ENCODE measurements at regions not wholly inside any gene's neighbourhood (a gene's known extent, or its start where the extent isn't known, plus 50 kb on each side); places are given as distances from the start of the nearest gene placed in this dataset.

DNA sequence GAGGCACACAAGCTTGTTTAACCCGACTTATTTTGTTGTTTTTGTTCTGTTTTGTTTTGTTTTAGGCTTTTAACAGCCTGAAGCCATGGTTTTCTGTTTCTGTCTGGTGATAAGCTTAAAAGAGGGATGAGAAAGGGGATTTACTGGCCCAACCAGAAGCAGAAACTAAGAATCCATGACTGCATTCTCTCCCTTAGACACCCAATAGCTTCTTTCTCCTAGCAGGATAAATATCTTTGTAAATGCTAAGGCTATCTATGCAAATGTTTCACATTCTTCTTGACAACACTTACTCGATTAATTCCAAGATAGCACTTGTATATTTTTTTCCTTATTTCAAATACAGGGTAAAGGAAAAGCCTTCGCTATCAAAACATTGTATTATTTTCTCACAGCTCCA is 53.7 kb upstream of the SMAD1 start:
- DNase-seq (ENCODE audit: low read depth in 1 of 2, low spot score in 1 of 2) = no peak

DNA sequence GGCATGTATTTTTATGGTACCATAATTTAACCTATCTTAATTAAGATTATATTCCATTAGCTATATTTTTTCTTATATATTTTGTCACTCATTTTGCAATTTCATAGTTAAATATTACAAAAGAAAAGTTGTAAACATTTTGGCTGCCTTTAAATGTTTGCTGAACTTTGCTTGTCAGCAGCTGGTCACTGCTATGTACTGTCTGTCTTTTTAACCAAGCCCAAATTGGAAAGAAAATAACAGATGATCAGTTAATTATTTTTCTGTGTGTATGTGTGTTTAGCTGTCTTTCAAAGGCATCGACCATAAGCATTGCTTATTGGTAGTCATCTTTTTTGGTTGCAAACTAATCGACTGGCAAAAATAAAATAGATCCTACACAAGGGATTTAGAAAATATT is 54.4 kb upstream of the SMAD1 start:
- DNase-seq (ENCODE audit: low read depth in 1 of 2, low spot score in 1 of 2) = no peak

DNA sequence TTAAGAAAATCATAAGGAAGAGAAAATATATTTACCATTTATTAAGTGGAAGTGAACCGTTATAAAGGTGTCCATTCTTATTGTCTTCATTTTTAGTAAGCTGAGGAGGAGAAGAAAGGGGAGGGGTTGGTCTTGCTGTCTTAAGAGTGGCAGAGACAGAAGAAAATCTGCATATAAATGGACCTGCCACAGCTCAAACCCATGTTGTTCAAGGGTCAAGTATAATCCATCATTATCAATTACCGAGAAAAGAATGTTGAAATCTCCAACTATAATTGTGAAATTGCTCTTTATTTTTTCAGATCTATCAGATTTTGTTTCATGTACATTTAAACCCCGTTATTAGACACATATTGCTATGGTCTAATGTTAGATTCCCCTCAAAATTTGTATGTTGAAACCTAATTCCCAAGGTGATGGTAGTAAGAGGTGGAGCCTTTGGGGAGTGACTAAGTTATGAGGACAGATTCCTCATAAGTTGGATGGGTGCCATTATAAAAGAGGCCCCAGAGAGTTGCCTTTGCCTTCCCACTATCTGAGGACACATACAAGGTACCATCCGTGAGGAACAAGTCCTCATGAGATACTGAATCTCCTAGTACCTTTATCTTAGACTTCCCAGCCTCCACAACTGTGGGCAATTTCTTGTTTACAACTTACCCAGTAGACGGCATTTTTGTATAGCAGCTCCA is 58.5 kb upstream of the SMAD1 start:
- DNase-seq (ENCODE audit: low read depth in 1 of 2, low spot score in 1 of 2) = no peak

DNA sequence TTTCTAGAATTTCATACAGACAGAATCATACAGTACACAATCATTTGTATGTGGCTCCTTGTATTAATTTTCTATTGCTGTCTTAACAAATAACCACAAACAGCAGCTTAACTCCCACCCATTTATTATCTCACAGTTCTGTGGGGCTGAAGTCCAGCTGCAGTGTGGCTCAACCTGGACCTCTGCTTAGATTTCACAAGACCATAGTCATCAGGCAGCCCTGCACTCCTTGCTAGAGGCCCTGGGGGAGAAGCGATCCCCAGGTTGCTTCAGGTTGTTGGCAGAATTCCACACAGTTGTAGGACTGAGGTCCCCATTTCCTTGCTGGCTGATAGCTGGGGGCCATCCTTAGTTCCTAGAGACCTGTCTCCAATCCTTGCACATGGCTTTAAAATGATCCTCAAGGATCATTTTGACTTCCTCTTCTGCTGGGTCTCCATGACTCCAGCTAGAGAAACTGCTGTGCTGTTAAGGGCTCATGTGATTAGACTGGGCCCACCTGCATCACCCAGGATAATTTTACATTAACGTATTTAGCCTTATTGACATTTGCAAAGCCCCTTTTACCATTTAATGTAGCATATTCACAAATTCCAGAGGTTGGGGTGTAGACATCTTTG is 60.9 kb upstream of the SMAD1 start:
- no peak for DNase-seq (ENCODE audit: low read depth in 1 of 2, low spot score in 1 of 2)

DNA sequence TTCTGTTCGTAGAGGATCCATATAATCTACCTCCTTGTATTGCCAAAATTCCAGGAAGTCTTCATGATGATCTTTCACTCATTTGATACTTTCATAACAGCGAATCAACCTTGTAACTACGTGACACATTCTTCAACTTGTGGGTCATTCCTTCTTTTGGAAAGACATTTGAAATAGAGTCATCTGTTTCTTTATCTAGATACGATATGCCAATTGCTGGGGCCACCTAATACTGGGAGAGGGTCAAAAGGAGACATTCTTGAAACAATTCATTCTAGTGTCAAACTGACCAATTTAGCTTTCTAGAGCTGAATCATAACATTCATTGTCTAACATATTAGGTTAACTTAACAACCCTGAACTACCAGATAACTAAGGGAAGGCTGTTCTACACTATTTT is 62.9 kb upstream of the SMAD1 start:
- no peak for DNase-seq (ENCODE audit: low read depth in 1 of 2, low spot score in 1 of 2)

DNA sequence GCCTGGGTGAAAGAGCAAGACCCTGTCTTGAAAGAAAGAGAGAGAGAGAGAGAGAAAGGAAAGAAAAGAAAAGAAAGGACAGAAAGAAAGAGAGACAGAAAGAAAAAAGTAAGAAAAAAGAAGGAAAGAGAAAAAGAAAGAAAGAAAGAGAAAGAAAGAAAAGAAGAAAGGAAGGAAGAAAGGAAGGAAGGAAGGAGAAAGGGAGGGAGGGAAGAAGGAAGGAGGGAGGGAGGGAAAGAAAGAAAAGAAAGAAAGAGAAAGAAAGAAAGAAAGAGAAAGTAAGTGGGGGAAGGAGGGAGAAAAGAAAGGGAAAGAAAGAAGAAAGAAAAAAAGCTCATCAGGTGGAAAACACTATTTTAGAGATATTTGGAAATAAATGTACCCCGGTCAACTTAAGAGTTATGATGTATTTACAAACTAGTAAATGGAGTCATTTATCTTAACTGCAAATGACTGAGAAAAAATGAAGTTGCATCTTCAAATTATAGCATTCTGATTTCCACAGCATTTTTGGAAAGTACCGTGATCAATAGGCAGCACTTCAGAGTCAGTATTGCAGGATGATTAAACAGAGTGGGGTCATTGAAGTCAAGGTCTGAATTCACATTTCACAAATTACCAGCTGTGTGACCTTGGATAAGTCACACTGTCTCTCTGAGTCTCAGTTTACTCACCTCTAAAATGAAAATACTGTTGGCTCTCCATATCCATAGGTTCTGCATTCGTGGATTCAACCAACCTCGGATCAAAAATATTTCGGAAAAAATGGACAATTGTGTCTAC is 64.1 kb upstream of the SMAD1 start:
- DNase-seq (ENCODE audit: low read depth in 1 of 2, low spot score in 1 of 2) = no peak

DNA sequence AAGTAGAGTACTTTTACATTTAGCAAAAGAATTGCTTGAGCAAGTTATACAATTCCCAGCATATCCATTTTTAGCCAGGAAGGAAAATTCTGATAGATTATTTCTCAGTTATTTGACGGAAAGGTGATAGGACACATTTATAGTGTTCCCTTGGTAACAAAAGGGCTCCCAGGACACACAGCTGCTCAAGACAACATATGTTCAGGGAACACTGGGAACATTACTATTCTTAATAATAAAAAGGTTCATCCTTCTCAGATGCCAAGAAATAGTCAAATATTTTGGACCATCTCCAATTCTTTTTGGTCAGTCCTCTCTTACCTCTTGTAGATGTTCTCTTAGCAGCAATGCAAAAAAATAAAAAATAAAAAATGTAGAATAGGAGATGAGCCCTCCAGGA is 66.8 kb upstream of the SMAD1 start:
- no peak for DNase-seq (ENCODE audit: low read depth in 1 of 2, low spot score in 1 of 2)

DNA sequence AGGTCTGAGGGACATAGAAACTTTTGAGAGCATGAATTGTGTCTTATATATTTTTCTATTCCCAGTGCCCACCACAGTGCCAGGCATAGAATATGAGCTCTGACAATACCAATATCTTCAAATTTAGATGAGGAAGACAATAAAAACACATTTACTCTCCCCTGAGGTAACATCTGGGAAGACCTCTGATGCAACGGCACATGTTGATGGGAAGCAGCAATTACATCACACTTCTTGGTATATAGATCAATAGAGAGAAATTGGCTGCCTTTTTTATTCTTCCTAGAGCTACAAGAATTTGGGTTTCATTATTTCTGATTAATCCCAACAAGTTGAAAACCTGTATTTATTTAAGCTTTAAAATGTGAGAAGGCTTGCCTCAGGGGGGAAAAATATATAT is 67.4 kb upstream of the SMAD1 start:
- DNase-seq (ENCODE audit: low read depth in 1 of 2, low spot score in 1 of 2) = no peak

DNA sequence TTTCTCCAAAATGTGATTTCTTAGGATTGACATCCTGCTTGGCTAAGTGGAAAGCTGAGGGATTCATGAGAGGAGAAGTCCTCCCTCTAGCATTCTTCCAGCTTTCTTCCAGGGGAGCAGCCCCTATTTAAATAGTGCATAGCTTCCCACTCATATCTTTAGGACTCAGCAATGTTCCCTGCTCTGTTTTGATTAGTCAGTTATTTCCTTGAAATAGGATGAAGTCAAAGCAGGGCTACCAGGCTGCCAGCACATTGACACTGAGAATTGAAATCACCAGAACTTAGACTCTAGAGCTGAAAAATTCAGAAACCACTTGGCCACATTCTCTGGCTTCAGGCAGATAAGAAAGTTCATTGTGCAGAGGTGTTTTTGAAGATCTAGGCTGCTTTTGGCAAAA is 74.7 kb upstream of the SMAD1 start:
- DNase-seq (ENCODE audit: low read depth in 1 of 2, low spot score in 1 of 2) = no peak

DNA sequence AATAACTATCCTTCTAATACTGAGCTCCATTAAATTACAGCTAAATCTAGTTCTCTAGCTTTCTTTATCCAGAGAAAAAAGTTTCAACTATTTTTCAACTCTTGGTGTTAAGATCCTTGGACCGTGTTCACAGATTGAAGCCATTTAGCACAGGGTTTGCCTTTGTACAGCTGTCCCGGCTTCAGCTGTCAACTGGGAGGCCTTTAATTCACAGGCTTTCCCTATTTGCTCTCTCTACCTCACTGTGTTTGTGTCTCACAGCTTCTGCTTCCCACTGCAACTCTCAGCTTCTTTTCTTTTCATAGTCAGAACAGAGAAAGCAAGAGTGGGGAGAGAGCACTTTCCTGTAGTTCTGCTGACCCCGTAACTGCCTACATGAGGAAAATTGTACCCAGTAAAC is 76.9 kb upstream of the SMAD1 start:
- no peak for DNase-seq (ENCODE audit: low read depth in 1 of 2, low spot score in 1 of 2)

DNA sequence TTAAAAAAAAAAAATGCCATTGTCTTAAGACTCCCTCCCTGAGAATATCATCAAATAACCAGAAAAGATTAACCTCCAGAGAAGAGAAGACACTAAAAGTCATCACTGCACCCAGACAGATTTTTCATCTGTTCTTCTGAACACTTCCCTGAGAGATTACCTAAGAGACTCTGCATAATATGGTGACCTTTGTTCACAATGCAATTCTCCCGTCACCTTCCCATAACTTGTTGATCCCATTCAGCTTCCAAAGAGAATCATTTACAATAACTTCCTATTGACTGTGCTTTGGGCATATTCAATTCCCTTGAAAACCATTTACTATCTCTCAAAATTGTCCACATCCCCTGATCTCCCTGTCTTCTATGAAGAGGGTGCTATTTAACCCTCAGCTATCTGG is 85.1 kb upstream of the SMAD1 start:
- no peak for DNase-seq (ENCODE audit: low read depth in 1 of 2, low spot score in 1 of 2)

DNA sequence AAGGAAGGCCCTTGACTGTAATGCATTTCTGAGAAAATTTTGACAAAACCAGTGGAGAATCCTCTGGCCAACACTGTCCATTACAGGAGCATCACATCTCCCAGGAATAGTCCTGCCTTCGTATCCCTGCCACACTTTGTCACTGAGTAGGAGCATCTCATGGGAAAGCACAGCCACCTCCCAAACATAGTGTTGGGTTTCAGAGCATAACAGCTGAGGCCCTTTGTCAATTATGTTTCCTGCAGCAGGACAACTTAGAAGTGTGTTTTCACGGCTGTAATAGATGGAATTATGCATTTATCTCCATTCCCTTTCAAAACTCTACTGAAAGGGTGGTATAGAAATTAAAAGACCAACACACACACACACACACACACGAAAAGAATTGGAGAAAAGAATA is 91.1 kb upstream of the SMAD1 start:
- DNase-seq (ENCODE audit: low read depth in 1 of 2, low spot score in 1 of 2) = no peak

DNA sequence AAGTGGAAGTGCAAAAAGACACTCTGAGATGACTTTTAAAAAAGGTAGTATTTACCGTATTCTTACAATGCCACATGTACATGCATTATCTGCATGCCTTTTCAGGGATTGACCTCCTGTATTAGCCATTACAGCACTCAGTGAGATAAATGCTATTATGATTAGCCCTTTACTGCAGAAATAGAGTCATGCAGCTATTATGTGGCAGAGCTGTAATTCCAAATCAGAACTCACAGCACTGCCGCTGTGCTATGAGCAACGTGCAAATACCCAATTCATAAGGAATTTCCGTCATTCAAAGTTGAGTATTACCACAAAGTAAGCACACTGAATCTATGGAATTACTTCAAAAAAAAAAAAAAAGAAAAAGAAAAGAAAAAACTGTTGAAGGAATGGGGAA is 92.1 kb upstream of the SMAD1 start:
- no peak for DNase-seq (ENCODE audit: low read depth in 1 of 2, low spot score in 1 of 2)

DNA sequence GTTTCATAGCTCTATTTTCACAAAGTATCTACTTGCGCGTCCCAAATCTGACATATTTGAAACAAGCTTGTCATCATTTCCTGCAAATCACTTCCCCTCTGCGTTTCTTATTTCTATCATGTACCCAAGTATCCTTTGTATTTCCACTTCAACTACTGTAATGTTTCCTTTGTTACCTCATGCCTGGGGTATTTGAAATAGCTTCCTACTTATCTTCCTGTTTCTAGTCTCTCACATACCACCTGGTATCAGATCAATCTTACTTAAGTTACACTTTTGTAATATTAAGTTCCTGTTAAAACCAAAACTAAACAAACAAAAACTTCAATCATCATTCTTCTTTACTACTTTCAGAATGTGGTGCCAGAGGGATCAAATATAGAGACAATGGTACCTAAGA is 93.6 kb upstream of the SMAD1 start:
- no peak for DNase-seq (ENCODE audit: low read depth in 1 of 2, low spot score in 1 of 2)

DNA sequence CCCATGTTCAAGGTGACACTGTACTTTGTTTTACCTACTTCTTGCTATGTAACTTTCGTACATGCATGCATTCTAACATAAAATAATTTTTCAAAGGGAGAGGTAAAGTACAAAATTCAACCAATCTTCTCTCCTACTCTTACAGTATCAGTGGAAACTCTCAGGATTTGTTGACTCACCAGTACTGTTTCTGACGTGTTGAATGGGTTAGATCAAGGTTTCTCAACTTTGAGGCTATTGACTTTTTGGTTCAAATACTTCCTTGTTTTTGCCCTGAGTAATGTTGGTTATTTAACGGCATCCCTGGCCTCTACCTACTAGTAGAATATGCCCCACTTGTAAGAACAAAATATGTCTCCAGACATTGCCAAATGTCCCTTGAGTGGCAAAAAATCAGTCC is 94.6 kb upstream of the SMAD1 start:
- DNase-seq (ENCODE audit: low read depth in 1 of 2, low spot score in 1 of 2) = no peak

DNA sequence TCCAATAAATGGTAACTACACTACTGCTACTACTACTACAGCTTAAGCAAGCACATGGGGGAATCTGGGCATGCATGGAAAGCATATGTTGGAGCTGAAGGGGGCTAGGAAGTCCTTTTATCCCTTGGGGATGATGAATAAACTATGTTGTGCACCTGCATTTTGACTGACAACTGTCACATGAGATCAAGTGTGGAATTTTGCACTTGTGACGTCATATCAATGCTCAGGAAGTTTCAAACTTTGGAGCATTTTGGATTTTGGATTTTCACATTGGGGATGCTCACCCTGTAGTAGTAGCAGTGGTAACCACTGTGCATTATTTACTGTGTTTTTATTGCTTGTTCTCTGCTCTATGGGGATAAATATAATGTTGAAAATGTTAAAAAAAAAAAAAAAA is 100.5 kb upstream of the SMAD1 start:
- DNase-seq (ENCODE audit: low read depth in 1 of 2, low spot score in 1 of 2) = no peak

DNA sequence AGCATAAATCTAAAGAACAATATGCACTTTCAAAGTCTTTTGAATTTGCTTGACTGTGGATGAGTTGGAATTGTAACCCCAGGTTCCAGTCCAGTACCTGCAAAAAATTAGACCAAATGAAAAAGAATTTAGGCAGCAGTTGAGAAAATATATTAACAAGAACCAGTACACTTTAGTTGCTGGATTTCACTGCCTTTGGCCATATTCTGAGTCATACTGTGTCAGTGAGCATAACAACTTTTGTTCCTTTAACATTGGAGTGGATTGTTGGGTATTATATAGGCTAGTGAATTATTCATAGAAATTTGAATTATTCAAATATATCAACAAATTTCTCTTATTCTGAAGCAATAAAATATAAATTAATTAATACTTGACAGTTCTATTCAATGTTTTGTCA is 101.5 kb upstream of the SMAD1 start:
- DNase-seq (ENCODE audit: low read depth in 1 of 2, low spot score in 1 of 2) = no peak

DNA sequence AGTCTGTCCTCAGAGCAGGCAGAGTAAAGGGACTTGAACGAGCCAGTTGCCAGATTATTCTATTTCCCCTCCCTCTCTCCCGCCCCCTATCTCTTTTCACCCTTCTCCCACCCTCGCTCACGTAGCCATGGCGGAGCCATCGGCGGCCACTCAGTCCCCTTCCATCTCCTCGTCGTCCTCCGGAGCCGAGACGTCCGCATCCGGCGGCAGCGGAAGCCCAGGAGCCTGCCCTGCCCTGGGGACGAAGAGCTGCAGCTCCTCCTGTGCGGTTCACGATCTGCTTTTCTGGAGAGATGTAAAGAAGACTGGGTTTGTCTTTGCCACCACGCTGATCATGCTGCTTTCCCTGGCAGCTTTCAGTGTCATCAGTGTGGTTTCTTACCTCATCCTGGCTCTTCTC is 106.2 kb upstream of the SMAD1 start:
- DNase-seq (ENCODE audit: low read depth in 1 of 2, low spot score in 1 of 2) = no peak

DNA sequence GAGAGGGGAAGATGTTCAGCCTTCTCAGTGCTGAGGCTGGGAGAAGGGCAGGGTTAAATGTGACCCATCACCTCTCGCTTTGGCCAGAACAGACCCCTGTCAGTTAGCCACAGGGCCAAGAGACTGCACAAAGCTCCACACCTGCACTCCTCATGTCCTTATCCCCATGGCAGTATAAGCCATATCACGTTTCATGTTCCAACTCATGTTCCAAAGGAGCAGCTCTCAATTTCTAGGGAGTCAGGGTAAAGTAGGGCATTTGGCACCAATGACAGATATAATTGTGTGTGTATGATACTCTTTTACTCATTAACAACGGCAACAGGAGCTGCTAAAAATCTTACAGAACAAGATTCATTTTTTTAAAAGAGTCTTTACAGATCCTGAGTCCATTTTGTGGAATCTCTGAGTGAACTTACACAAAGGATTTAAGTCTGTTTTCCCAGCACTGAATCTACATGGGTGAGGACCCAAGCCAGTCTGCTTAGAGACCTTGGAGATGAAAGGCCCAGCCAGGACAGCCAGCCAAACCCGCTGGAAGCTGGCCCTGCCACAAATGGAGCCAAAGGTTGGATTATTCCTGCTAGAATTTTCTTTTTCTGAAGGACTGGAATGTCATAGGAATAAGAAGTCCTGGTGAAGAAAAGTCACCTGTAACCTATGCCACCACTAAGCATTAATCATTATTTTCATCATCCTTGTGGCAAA is 129.1 kb upstream of the SMAD1 start:
- DNase-seq (ENCODE audit: low read depth in 1 of 2, low spot score in 1 of 2) = no peak

DNA sequence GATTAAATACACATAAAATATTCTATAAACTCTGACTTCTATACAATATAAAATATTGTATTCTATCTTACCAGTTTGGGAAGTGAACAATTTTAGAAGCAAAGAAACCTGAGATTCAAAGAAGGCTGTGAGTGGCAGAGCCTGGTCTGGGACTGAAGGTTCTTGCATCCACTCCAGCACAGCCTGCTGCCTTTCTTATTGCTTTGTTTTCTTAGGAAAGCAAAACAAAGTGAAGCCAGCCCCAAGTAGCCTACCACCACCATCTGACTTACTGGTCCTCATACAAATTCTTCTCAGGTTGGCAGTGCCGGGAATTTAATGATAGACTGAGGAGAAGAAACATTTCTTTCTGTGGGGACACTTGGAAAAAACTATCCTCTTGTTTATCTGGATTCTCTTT is 129.7 kb upstream of the SMAD1 start:
- DNase-seq (ENCODE audit: low read depth in 1 of 2, low spot score in 1 of 2) = no peak

DNA sequence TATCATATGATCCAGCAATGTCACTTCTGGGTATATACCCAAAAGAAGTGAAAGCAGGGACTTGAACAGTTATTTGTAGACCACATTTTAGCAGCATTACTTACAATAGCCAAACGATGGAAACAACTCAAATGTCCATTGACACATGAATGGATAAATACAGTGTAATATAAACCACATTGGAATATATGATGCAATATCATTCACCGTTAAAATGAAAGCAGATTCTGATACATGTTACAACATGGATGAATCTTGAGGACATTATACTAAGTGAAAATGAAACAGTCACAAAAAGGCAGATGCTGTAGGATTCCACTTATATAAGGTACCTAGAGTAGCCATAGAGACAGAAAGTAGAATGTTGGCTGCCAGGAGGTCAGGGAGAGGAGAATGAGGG is 130.5 kb upstream of the SMAD1 start:
- no peak for DNase-seq (ENCODE audit: low read depth in 1 of 2, low spot score in 1 of 2)

DNA sequence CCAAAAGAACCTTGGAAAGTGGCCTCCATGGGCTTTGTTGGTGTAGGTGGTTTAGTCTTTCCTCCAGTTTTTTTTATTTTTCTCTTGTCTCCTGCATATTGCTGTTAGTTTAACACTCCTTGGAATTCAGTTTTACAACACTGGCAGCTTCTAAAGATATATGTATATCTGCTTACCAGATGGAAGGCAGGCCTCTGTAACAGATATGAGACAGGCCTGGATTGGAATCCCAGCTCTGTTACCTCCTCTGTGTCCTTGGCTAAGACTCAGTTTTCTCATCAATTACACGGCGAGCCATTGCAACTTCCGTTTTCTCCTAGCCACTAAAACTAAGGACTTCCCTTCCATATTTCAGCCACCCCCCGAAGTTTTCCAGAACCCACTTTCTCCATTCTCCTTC is 133.4 kb upstream of the SMAD1 start:
- DNase-seq (ENCODE audit: low read depth in 1 of 2, low spot score in 1 of 2) = no peak
